NCI-H2171 treated with DMSO at 0.1 percent for 48 hours (cell line): ENCODE measurements at regions not wholly inside any gene's neighbourhood (a gene's known extent, or its start where the extent isn't known, plus 50 kb on each side); places are given as distances from the start of the nearest gene placed in this dataset.

Source experiments
- DNase-seq: peaks from one replicate; lab custom pipeline; 2025; lab: John Stamatoyannopoulos, UW

DNA sequence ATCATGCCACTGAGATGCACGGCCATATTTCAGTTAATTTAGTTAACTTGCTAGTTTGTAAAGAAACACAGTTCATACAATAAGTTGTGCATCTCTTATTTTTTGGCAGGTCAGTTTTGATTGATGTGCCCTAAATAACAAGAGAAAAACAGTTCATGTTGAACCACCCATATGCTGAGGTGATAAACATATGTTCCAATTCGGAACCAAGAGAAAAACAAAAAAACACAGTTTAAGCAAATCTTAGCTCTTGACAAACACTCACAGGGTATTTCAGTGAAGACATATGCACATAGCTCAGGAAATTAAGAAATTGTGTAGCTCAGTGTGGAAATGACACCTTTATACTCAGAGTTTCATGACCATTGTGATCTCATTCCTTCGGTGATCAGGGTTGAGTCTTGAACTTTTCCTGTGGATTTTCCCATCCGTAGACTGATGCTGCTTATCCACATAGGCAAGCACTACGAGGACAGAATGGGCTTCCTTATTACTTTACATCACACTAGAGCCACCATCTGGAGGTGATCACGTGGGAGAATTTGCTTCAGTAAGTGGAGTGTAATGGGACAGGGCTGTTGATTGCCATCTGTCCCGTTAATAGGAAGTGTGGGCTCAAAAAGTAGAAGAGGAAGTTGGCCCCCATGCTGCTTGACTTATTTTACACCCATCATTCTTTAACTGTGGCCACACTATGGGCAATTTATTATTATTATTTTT is 773.0 kb downstream of the MTRR start:
- peak; percentile 99 for DNase-seq

DNA sequence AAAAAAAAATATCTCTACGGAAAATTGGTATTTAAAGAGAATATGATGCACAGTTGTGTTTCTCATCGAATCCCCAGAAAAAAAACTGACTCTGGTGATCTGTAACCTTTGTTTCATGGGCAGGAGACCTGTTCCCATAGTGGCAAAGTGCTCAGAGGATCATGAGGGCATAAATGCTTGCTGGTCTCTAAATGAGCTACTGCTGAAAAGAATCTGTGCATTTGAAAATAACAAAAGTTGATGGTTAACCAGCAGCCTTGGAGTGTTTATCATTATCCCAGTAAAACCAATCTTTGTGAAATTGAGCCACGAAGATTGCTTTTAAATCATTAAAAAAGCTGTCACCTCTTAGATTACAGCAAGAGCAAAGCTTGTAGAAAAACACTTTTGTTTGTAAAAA is 775.4 kb downstream of the MTRR start:
- no peak for DNase-seq

- DNase-seq, result no peak
Observed at GRCh38 chr5:8647111-8647510, 778.2 kb downstream of the MTRR start.

DNA sequence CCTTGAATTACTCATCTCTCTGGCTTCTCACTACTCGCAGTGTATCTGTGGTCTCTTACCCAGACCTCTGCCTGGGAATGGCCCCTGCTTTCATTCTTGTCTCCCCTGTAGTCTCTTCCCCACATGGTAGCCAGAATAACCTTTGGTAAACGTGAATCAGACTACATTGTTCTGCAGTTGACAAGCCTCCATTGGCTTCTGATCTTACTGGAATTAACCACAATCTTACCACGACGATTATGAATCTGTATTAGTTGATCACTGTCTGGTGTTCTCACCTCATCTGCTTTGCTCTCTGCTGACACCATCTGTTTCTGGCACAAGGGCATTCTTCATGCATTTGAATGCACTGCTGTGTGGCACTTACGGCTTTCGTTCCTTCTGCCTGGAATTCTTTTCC is 781.2 kb downstream of the MTRR start:
- DNase-seq, result peak; percentile 88

- no peak for DNase-seq
Observed at GRCh38 chr5:8660133-8660893, 791.4 kb downstream of the MTRR start.

DNA sequence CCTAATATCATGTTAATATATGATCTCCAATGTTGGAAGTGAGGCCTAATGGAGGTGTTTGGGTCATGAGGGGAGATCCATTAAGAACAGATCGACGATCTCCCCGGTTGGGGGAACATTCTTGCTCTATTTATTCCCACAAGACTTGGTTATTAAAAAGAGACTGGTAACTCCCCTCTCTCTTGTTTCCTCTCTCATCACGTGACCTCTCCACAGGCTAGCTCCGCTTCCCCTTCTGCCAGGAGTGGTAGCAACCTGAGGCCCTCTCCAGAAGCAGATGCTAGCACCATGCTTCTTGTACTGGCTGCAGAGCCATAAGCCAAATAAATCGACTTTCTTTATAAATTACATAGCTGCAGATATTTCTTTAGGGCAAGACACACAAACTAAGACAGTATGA is 794.4 kb downstream of the MTRR start:
- DNase-seq, result no peak

GRCh38 chr5:8675182-8675581 is 806.2 kb downstream of the MTRR start:
- no peak for DNase-seq

GRCh38 chr5:8676695-8677094 is 807.7 kb downstream of the MTRR start:
- no peak for DNase-seq

DNA sequence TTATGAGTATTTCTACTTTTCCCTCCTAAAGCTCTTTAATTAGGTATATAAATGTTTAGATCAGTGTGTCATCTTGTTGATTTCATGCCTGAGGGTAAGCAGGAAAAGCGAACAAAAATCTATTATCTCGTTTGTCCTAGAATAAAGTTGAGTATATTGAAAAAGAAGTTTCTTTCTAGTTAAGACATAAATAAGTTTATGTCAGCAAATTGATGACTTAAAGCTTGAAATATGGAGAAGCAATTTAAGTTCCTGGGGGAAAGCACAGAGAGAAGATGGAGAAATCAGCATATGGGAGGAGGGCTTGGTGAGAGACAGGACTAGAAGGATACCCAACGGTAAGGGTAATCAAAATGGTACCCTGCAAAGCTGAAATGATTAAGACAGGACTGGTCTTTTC is 813.4 kb downstream of the MTRR start:
- no peak for DNase-seq

DNA sequence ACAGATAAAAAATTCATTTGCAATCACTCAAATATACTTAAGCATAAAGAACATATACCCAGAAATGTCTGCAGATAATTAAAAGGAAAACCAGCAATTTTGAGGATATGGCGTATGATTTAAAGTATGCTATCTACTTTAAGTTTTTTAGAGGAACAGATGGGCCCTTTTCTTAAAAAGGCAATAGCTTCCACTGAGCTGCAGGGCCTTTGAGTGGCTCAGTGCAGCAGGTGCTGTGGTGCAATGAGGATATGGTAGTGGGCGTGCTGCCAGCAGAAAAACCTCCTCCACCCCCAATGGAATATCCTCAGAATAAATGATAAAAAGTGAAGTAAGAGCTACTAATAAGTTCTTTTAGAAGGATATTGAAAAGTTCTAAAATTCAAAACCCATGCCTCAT is 814.5 kb downstream of the MTRR start:
- DNase-seq, result peak; percentile 94

GRCh38 chr5:8685704-8686103 is 816.8 kb downstream of the MTRR start:
- DNase-seq, result peak; percentile 66

DNA sequence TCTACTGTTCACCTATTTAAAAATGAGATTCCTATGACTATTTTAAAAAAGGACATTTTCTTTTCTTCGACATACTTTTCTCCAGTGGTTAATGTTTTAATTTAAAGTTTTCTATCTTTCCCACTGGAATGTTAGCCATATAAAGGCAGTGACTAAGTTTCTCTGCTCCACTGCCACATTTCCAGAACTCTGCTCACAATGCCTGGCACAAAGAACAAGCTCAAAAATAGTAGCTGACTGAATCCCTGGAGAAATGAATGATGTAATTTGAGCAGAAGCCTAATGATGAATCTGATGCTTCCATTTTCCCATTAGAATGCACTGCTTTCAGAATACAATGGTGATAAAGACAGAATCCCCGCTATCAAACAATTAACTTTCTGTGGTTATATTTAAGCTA is 817.8 kb downstream of the MTRR start:
- peak; percentile 86 for DNase-seq

GRCh38 chr5:8689773-8690172 is 820.8 kb downstream of the MTRR start:
- DNase-seq, result no peak

DNA sequence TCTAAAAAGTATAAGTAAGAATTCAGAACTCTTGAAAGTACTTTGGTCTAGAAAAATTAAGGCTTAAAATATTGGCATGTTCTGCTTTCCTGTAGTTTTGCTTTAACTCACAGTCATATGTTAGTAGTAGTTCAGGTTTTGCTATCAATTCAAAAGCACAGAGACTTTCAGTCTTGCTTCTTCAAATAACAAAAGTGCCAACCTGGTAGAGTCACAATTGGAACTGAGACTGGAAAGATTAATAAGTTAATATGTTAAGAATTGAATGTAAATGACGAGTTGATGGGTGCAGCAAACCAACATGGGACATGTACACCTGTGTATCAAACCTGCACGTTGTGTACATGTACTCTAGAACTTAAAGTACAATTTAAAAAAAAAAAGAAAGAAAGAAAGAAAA is 822.3 kb downstream of the MTRR start:
- no peak for DNase-seq

DNA sequence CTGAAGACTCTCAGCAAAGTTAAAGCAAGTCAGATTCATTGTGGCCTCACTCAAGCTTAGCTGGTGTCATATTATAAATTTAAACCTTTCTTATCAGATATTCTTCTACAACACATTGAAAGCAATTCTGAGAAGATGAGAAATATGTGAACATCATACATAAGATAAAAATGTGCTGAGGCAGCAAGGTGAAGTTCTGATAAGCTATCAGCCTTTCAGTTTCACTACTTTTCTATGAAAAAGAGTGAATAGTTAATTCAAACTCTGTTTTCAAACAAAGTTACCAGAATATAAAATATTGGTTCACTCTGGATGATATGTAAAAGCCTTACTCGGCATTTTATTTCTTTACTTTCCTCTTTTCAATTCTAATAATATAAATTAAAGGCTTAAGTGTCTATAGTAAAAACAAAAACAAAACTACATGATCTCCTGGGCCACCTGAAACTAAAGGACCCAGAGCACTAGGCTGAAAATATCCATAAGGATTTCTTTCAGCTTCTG is 824.4 kb downstream of the MTRR start:
- no peak for DNase-seq

- no peak for DNase-seq
Observed at GRCh38 chr5:8694545-8694944, 825.6 kb downstream of the MTRR start.

- DNase-seq, result no peak
Observed at GRCh38 chr5:8695902-8696845, 827.2 kb downstream of the MTRR start.

DNA sequence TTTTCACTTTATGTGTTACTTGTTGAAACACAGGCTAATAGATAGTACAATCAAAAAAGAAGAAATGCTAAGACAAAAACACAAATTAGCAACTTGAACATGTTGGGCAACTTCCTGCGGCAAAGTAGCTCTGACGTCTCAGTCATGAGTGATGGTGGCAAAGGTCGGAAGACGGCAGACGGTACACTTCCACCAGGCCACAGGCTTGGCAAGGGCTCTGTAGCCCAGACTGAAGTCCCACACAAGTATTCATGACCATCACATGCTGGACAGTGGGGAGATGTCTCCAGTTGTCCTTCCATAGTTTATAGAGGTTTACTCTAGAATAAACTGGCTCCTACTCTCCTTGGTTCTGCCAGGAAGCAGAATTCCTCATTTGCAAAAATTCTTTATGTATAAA is 831.3 kb downstream of the MTRR start:
- no peak for DNase-seq

DNA sequence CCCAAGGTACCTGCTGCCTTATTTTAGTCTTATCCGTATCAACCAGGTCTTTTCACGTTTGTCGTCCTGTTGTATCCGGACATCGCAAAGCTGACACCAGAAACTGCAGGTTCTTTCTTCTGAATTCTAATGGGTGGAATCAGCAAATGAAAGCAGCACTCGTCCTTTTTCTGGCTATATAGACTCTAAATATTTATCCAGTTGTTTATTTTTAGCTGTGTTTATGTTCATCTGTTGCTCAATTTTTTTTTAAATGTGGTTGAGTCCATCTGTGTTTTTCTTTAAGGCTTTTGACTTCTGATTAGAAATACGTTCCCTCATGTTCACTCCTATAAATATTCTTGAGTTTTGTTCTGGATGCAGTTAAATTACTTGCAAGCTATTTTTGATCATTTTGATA is 831.7 kb downstream of the MTRR start:
- DNase-seq, result no peak

DNA sequence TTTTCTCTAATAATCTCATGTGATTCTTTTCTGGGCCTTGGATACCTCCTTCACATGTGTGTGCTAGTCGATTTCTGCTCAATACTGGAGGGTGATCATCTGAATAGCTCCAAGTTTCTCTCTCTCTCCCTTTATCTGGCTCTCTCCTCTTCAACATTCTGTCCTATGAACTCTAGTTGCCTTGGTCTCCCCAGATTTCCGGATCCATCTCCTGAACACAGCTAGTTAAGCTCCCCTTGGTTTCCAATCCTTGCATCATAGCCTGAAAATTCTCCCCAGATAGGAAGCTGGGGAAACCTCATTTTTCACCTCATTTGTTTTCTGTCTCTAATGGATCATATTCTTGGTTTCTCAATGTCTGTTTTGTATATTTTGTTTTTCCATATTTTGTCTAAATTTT is 832.3 kb downstream of the MTRR start:
- no peak for DNase-seq

- no peak for DNase-seq
Observed at GRCh38 chr5:8710426-8710930, 835.4 kb downstream of the SEMA5A start.

DNA sequence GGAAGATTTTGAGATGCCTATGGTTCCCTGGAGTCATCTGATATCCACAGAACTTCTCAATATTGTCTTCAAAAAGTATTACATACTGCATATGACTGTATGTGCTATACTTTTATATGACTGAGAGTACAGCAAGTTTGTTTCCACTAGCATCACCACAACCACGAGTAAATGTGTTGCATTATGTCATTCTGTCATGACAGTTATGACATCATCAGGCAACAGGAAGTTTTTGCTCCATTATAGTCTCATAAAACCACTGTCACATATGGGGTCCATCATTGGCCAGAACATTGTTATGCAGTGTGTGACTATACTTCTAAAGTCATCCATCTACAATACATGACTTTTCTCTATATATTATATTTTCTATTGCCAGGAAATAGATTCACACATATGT is 831.7 kb downstream of the SEMA5A start:
- DNase-seq, result no peak
